ENCODE measurements at regions not wholly inside any gene's neighbourhood (a gene's known extent, or its start where the extent isn't known, plus 50 kb on each side); places are given as distances from the start of the nearest gene placed in this dataset.
"Not testable (repeated sequence)": the region's sequence is repeated elsewhere in the genome, so short reads cannot be mapped to it uniquely, and the experiment has no call there.

GRCh38 chr6:121791396-121792315, 356.2 kb downstream of the GJA1 start:
- no peak overlapping the region for H3K4me2 ChIP-seq (ENCODE audit: low read length)
- no peaks in the 10 kb centered on the region for H4K20me1 ChIP-seq (ENCODE audit: control insufficient read depth, insufficient read depth, low read depth, low read length)
- H3K9me3 ChIP-seq (ENCODE audit: control insufficient read depth, insufficient read depth, low read length), result no peaks in the 10 kb centered on the region
- H3K36me3 ChIP-seq (ENCODE audit: control insufficient read depth, low read length), result no peaks in the 10 kb centered on the region
- no peaks in the 10 kb centered on the region for H3K4me1 ChIP-seq (ENCODE audit: control insufficient read depth, low read length)
- H3K79me2 ChIP-seq (ENCODE audit: control insufficient read depth, low read length), result no peaks in the 10 kb centered on the region
- TF ChIP-seq CTCF (IDR thresholded peaks at IDR 0.05; ENCODE audit: low read depth, low read length, poor library complexity, severe bottlenecking) (no peak), EZH2phosphoT487 (IDR thresholded peaks at IDR 0.05; ENCODE audit: borderline replicate concordance, low read length) (no peak)
- H3K4me3 ChIP-seq (ENCODE audit: low read length), result no peak overlapping the region
- H3K9me2 ChIP-seq (replicated peaks; ENCODE audit: control insufficient read depth, low read length), result no peaks in the 10 kb centered on the region
- H3K27ac ChIP-seq (ENCODE audit: low read depth, low read length), result no peak overlapping the region
- no peaks in the 10 kb centered on the region for H3K27me3 ChIP-seq (ENCODE audit: control insufficient read depth, low read length)
- no peaks in the 10 kb centered on the region for H3F3A ChIP-seq (ENCODE audit: control insufficient read depth, insufficient read depth)

DNA sequence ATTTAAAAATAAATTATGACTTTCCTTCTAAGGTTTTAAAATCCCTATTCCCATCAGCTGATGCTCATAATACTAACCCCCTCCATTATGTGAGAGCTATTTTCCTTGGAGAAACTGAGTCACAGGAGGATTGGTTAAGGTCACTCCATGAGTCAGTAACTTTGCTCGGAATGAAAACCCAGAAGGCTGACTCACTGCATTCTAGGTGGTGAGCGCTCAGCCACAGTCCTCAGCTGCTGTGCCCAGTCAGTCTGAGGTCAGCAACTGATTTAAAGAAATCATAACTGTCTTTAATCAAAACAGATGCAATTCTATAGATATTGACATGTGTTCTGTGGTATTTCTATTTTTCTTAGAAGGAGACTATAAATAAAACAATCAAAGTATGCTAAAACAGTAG, 359.2 kb downstream of the GJA1 start:
- Histone ChIP-seq H4K20me1 (ENCODE audit: control insufficient read depth, insufficient read depth, low read depth, low read length) (no peaks in the 10 kb centered on the region), H3K36me3 (ENCODE audit: control insufficient read depth, low read length) (no peaks in the 10 kb centered on the region), H3K79me2 (ENCODE audit: control insufficient read depth, low read length) (no peaks in the 10 kb centered on the region), H3K4me2 (ENCODE audit: low read length) (no peak overlapping the region), H3K9me3 (ENCODE audit: control insufficient read depth, insufficient read depth, low read length) (no peaks in the 10 kb centered on the region), H3K4me3 (ENCODE audit: low read length) (no peak overlapping the region), H3K27me3 (ENCODE audit: control insufficient read depth, low read length) (no peaks in the 10 kb centered on the region), H3K9me2 (replicated peaks; ENCODE audit: control insufficient read depth, low read length) (no peaks in the 10 kb centered on the region), H3F3A (ENCODE audit: control insufficient read depth, insufficient read depth) (no peaks in the 10 kb centered on the region), H3K27ac (ENCODE audit: low read depth, low read length) (no peak overlapping the region), H3K4me1 (ENCODE audit: control insufficient read depth, low read length) (no peaks in the 10 kb centered on the region)
- TF ChIP-seq EZH2phosphoT487 (IDR thresholded peaks at IDR 0.05; ENCODE audit: borderline replicate concordance, low read length) (no peak), CTCF (IDR thresholded peaks at IDR 0.05; ENCODE audit: low read depth, low read length, poor library complexity, severe bottlenecking) (no peak)

DNA sequence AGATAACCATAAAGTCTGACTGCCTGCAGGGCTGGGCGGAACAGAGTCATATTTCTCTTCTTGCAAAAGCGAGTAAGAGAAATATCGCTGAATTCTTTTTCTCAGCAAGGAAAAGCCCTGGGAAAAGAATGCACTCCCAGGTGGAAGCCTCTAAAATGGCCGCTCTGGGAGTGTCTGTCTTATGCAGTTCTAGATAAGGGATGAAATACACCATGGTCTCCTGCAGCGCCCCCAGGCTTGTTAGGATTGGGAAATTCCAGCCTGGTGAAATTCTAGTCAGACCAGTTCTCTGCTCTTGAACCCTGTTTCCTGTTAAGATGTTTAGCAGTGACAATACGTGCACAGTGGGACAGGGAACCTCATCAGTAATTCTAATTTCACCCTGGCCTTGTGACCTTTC, 362.2 kb downstream of the GJA1 start:
- not testable (repeated sequence) for H3K27ac ChIP-seq (ENCODE audit: low read depth, low read length); H4K20me1 ChIP-seq (ENCODE audit: control insufficient read depth, insufficient read depth, low read depth, low read length); H3K9me2 ChIP-seq (replicated peaks; ENCODE audit: control insufficient read depth, low read length); H3F3A ChIP-seq (ENCODE audit: control insufficient read depth, insufficient read depth); H3K79me2 ChIP-seq (ENCODE audit: control insufficient read depth, low read length); H3K27me3 ChIP-seq (ENCODE audit: control insufficient read depth, low read length); H3K4me3 ChIP-seq (ENCODE audit: low read length); H3K4me1 ChIP-seq (ENCODE audit: control insufficient read depth, low read length); H3K9me3 ChIP-seq (ENCODE audit: control insufficient read depth, insufficient read depth, low read length); H3K4me2 ChIP-seq (ENCODE audit: low read length); H3K36me3 ChIP-seq (ENCODE audit: control insufficient read depth, low read length)

DNA sequence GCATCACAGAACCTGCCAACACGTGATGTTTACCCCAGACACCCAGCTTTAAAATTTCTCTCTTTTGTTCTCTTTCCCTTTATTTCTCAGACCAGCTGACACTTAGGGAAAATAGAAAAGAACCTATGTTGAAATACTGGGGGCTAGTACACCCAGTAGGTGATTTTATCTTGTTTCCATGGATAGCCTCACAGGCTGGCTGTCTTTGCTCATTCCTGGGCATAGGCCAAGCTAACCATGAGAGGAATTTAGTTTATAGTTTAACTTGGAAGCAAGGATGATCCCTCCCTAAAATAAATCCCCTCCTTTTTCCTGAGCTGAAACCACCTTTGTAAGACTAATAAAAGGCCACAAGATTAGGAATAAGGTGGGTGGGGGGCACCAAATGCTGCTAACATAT, 362.7 kb downstream of the GJA1 start:
- not testable (repeated sequence) for H3K79me2 ChIP-seq (ENCODE audit: control insufficient read depth, low read length); H3K4me2 ChIP-seq (ENCODE audit: low read length); H3K27me3 ChIP-seq (ENCODE audit: control insufficient read depth, low read length); H3K9me2 ChIP-seq (replicated peaks; ENCODE audit: control insufficient read depth, low read length); H3F3A ChIP-seq (ENCODE audit: control insufficient read depth, insufficient read depth); H3K4me3 ChIP-seq (ENCODE audit: low read length); H3K9me3 ChIP-seq (ENCODE audit: control insufficient read depth, insufficient read depth, low read length); H4K20me1 ChIP-seq (ENCODE audit: control insufficient read depth, insufficient read depth, low read depth, low read length); H3K27ac ChIP-seq (ENCODE audit: low read depth, low read length); H3K4me1 ChIP-seq (ENCODE audit: control insufficient read depth, low read length); H3K36me3 ChIP-seq (ENCODE audit: control insufficient read depth, low read length)

Data from DOHH2 (cell line).